ENCODE measurements at regions not wholly inside any gene's neighbourhood (a gene's known extent, or its start where the extent isn't known, plus 50 kb on each side); places are given as distances from the start of the nearest gene placed in this dataset.

DNA sequence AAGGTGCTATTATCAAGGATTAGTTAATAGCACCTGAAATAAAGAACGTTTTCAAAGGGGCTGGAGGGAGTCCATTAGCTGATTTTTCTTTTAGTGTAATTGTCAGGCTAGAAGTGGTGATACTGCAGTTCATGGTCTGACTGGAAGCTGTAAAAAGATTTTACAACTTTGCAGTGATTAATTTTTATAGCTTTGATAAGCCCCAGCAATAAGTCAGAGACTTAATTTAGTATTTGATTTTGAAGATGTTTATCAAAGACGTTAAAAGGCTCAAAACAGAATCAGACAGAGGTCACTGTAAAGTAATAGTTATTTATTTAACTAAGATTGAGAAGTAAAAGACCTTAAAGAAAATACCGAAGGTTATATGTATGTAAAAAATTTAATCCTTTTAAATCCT is 165.5 kb upstream of the FMN2 start:
- no peak for DNase-seq (ENCODE audit: low spot score)
- TF ChIP-seq, protein P1, sequence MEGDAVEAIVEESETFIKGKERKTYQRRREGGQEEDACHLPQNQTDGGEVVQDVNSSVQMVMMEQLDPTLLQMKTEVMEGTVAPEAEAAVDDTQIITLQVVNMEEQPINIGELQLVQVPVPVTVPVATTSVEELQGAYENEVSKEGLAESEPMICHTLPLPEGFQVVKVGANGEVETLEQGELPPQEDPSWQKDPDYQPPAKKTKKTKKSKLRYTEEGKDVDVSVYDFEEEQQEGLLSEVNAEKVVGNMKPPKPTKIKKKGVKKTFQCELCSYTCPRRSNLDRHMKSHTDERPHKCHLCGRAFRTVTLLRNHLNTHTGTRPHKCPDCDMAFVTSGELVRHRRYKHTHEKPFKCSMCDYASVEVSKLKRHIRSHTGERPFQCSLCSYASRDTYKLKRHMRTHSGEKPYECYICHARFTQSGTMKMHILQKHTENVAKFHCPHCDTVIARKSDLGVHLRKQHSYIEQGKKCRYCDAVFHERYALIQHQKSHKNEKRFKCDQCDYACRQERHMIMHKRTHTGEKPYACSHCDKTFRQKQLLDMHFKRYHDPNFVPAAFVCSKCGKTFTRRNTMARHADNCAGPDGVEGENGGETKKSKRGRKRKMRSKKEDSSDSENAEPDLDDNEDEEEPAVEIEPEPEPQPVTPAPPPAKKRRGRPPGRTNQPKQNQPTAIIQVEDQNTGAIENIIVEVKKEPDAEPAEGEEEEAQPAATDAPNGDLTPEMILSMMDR (IDR thresholded peaks at IDR 0.05): no peak
- Histone ChIP-seq H3K4me3 (no peak overlapping the region), H3K27ac (no peak overlapping the region)

GRCh38 chr1:239929317-239929716 is 162.4 kb upstream of the FMN2 start:
- DNase-seq (ENCODE audit: low spot score): no peak
- no peak overlapping the region for H3K4me3 ChIP-seq
- TF ChIP-seq, protein P1 (IDR thresholded peaks at IDR 0.05): no peak
- H3K27ac ChIP-seq: no peak overlapping the region

GRCh38 chr1:239930686-239931262 is 160.9 kb upstream of the FMN2 start:
- DNase-seq (ENCODE audit: low spot score): no peak

DNA sequence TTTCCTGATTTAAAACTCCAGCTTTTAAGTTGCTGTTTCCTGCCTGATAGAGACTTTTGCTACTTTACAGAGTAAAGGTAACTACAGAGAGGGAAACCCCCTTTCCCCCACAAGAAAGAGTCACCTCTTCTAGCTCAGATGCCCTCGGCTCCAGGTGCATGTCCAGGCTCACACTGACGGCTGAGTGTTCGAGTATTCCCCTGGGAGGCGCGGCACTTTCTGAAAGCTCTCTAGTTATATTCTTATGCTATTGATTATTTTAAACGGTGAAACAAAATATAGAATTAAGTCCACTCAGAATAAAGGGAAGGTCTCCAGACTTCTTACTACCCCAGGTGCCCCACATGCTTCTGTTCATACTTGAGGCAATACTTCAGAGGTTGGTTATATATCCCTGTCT is 160.3 kb upstream of the FMN2 start:
- no peak for DNase-seq (ENCODE audit: low spot score)
- no peak overlapping the region for H3K4me3 ChIP-seq
- TF ChIP-seq, protein P1 (IDR thresholded peaks at IDR 0.05): no peak
- no peak overlapping the region for H3K27ac ChIP-seq

More at GRCh38 chr1:239930686-239931262, 160.9 kb upstream of the FMN2 start:
- no peak overlapping the region for H3K4me3 ChIP-seq
- no peak overlapping the region for H3K27ac ChIP-seq
- TF ChIP-seq, protein P1 (IDR thresholded peaks at IDR 0.05): no peak

- Histone ChIP-seq H3K4me3 (no peak overlapping the region), H3K27ac (no peak overlapping the region)
- no peak for DNase-seq (ENCODE audit: low spot score)
- TF ChIP-seq, protein P1 (IDR thresholded peaks at IDR 0.05): no peak
Measured at GRCh38 chr1:239939602-239940001, 152.1 kb upstream of the FMN2 start.

DNA sequence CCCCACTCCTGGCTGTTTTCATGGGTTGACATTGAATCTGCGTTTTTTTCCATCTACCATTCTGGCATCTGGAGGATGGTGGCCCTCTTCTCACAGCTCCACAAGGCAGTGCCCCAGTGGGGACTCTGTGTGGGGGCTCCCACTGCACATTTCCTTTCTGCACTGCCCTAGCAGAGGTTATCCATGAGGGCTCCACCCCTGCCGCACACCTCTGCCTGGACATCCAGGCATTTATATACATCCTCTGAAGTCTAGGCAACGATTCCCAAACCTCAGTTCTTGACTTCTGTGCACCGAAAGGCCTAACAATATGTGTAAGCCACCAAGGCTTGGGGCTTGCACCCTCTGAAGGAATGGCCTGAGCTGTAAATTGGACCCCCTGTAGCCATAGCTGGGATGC is 147.9 kb upstream of the FMN2 start:
- DNase-seq (ENCODE audit: low spot score): no peak
- Histone ChIP-seq H3K27ac (no peak overlapping the region), H3K4me3 (no peak overlapping the region)
- TF ChIP-seq, protein P1 (IDR thresholded peaks at IDR 0.05): no peak

DNA sequence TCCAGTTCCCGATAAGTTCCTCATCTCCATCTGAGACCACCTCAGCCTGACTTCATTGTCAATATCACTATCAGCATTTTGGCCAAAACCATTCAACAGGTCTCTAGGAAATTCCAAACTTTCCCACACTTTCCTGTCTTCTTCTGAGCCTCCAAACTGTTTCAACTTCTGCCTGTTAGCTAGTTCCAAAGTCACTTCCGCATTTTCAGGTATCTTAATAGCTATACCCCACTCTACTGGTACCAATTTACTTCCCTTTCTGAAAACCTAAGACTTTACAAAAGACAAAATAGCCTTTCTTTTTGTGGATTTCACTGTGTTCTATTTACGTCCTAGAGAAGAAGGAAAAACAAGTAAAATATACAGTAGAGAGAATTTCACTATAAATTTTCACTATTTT is 147.0 kb upstream of the FMN2 start:
- Histone ChIP-seq H3K27ac (no peak overlapping the region), H3K4me3 (no peak overlapping the region)
- no peak for DNase-seq (ENCODE audit: low spot score)
- TF ChIP-seq, protein P1 (IDR thresholded peaks at IDR 0.05): no peak
